ENCODE measurements at regions not wholly inside any gene's neighbourhood (a gene's known extent, or its start where the extent isn't known, plus 50 kb on each side); places are given as distances from the start of the nearest gene placed in this dataset.

DNA sequence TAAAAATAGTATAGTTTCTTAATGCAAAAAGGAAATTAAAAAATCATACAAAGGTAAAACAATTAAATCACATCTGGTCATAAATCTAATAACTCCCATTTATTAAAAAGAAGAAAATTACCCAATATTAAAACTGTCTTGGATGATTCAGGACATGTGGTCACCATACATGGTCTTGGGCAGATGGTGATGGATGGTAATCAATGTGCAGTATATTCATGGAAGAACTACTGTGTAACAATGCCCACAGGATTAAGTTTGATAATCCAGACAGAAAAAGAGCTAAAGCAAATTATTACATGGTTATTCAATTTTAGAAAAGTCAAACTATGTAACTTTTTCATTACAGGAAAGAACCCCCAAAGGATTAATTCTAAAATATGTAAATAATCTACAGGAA is 480.6 kb downstream of the QKI start:
- TF ChIP-seq POLR2AphosphoS5 (IDR thresholded peaks at IDR 0.05; ENCODE audit: borderline replicate concordance, low read depth, low read length): no peak
- TF ChIP-seq EZH2 (IDR thresholded peaks at IDR 0.05): no peak
